DOHH2 (cell line): ENCODE measurements at regions not wholly inside any gene's neighbourhood (a gene's known extent, or its start where the extent isn't known, plus 50 kb on each side); places are given as distances from the start of the nearest gene placed in this dataset.

Experiments used
- H3F3A ChIP-seq: fragments of 200-600 bp; sonication (generic), shearing (Covaris generic); 2 replicates; pipeline ENCODE4 v1.6.0; 2016; ENCODE audit warnings: antibody characterized with exemption, mild to moderate bottlenecking; ENCODE audit not compliant: control insufficient read depth, insufficient read depth
- H3K27ac ChIP-seq: fragments of 200-600 bp; sonication (generic); 2 replicates; pipeline ENCODE4 v1.5.1; 2014; ENCODE audit warnings: low read depth, mild to moderate bottlenecking, low read length, moderate library complexity
- H3K27me3 ChIP-seq: fragments of 200-600 bp; sonication (generic); 2 replicates; pipeline ENCODE4 v1.6.1; 2014; ENCODE audit warnings: mild to moderate bottlenecking, low read length, mixed read lengths; ENCODE audit not compliant: control insufficient read depth
- H3K36me3 ChIP-seq: fragments of 200-600 bp; sonication (generic); 2 replicates; pipeline ENCODE4 v1.6.1; 2014; ENCODE audit warnings: mild to moderate bottlenecking, low read length, moderate library complexity, mixed read lengths; ENCODE audit not compliant: control insufficient read depth
- H3K4me1 ChIP-seq: fragments of 200-600 bp; sonication (generic); 2 replicates; pipeline ENCODE4 v1.6.1; 2014; ENCODE audit warnings: mild to moderate bottlenecking, low read length, mixed read lengths; ENCODE audit not compliant: control insufficient read depth
- H3K4me2 ChIP-seq: fragments of 200-600 bp; sonication (generic); 2 replicates; pipeline ENCODE4 v1.6.0; 2014; ENCODE audit warnings: mild to moderate bottlenecking, low read length, moderate library complexity
- H3K4me3 ChIP-seq: fragments of 200-600 bp; sonication (generic); 2 replicates; pipeline ENCODE4 v1.5.1; 2014; ENCODE audit warnings: mild to moderate bottlenecking, low read length, mixed read lengths
- H3K79me2 ChIP-seq: fragments of 200-600 bp; sonication (generic); 2 replicates; pipeline ENCODE4 v1.6.1; 2014; ENCODE audit warnings: mild to moderate bottlenecking, low read length, mixed read lengths; ENCODE audit not compliant: control insufficient read depth
- H3K9me2 ChIP-seq: fragments of 200-600 bp; sonication (generic); replicated peaks from 2 replicates; pipeline ENCODE4 v1.6.1; 2014; ENCODE audit warnings: mild to moderate bottlenecking, low read length, mixed read lengths; ENCODE audit not compliant: control insufficient read depth
- H3K9me3 ChIP-seq: fragments of 200-600 bp; sonication (generic); 2 replicates; pipeline ENCODE4 v1.6.1; 2014; ENCODE audit warnings: antibody characterized with exemption, low read length, mixed read lengths; ENCODE audit not compliant: control insufficient read depth, insufficient read depth
- H4K20me1 ChIP-seq: fragments of 200-600 bp; sonication (generic); 2 replicates; pipeline ENCODE4 v1.6.0; 2014; ENCODE audit warnings: low read depth, mild to moderate bottlenecking, antibody characterized with exemption, low read length, moderate library complexity; ENCODE audit not compliant: control insufficient read depth, insufficient read depth
- CTCF ChIP-seq: fragments of 200-600 bp; sonication (generic); IDR thresholded peaks from one replicate; pipeline ENCODE4 v1.5.1; 2014; ENCODE audit warnings: antibody characterized with exemption, mild to moderate bottlenecking, low read depth, low read length; ENCODE audit not compliant: poor library complexity, severe bottlenecking
- EZH2phosphoT487 ChIP-seq: fragments of 200-600 bp; sonication (generic); IDR thresholded peaks from 2 replicates; pipeline ENCODE4 v1.6.1; 2017; ENCODE audit warnings: borderline replicate concordance, mild to moderate bottlenecking, antibody characterized with exemption, low read length, moderate library complexity, mixed read lengths

GRCh38 chr13:73696271-73696670 lies 437.9 kb downstream of the KLF12 start:
- no peak for TF ChIP-seq EZH2phosphoT487
- TF ChIP-seq CTCF: no peak
- H3K27me3 ChIP-seq: no peaks in the 10 kb centered on the region

GRCh38 chr13:73695325-73695724 lies 438.9 kb downstream of the KLF12 start:
- H3K4me2 ChIP-seq: no peak overlapping the region
- no peaks in the 10 kb centered on the region for H3F3A ChIP-seq
- H4K20me1 ChIP-seq: no peaks in the 10 kb centered on the region
- H3K27me3 ChIP-seq: no peaks in the 10 kb centered on the region
- no peaks in the 10 kb centered on the region for H3K4me1 ChIP-seq
- H3K27ac ChIP-seq: no peak overlapping the region
- H3K79me2 ChIP-seq: no peaks in the 10 kb centered on the region
- no peaks in the 10 kb centered on the region for H3K9me3 ChIP-seq
- no peak overlapping the region for H3K4me3 ChIP-seq
- H3K36me3 ChIP-seq: peaks cover 10% of the 10 kb centered on the region
- TF ChIP-seq CTCF: no peak
- no peak for TF ChIP-seq EZH2phosphoT487
- no peaks in the 10 kb centered on the region for H3K9me2 ChIP-seq

More at GRCh38 chr13:73696271-73696670, 437.9 kb downstream of the KLF12 start:
- Histone ChIP-seq H3K9me3 (no peaks in the 10 kb centered on the region), H3K27ac (no peak overlapping the region), H3F3A (no peaks in the 10 kb centered on the region), H3K4me2 (no peak overlapping the region), H3K4me1 (no peaks in the 10 kb centered on the region), H3K9me2 (no peaks in the 10 kb centered on the region), H3K36me3 (peaks cover 10% of the 10 kb centered on the region), H4K20me1 (no peaks in the 10 kb centered on the region), H3K79me2 (no peaks in the 10 kb centered on the region), H3K4me3 (no peak overlapping the region)

GRCh38 chr13:73693215-73693614 lies 441.0 kb downstream of the KLF12 start:
- H3K9me3 ChIP-seq: no peaks in the 10 kb centered on the region
- H3K36me3 ChIP-seq: peaks cover 10% of the 10 kb centered on the region
- H3K4me3 ChIP-seq: no peak overlapping the region
- H3K79me2 ChIP-seq: no peaks in the 10 kb centered on the region
- no peaks in the 10 kb centered on the region for H3K4me1 ChIP-seq
- H3K27me3 ChIP-seq: no peaks in the 10 kb centered on the region
- H4K20me1 ChIP-seq: no peaks in the 10 kb centered on the region
- H3F3A ChIP-seq: no peaks in the 10 kb centered on the region
- TF ChIP-seq EZH2phosphoT487: no peak
- TF ChIP-seq CTCF: no peak
- H3K9me2 ChIP-seq: no peaks in the 10 kb centered on the region
- no peak overlapping the region for H3K4me2 ChIP-seq
- H3K27ac ChIP-seq: no peak overlapping the region

GRCh38 chr13:73691891-73692290 lies 442.3 kb downstream of the KLF12 start:
- Histone ChIP-seq H3F3A (no peaks in the 10 kb centered on the region), H3K9me3 (no peaks in the 10 kb centered on the region), H3K9me2 (no peaks in the 10 kb centered on the region), H3K27me3 (no peaks in the 10 kb centered on the region), H3K4me1 (no peaks in the 10 kb centered on the region), H3K36me3 (peaks cover 10% of the 10 kb centered on the region), H3K4me3 (no peak overlapping the region), H3K27ac (no peak overlapping the region), H3K79me2 (no peaks in the 10 kb centered on the region), H4K20me1 (no peaks in the 10 kb centered on the region), H3K4me2 (no peak overlapping the region)
- no peak for TF ChIP-seq CTCF
- no peak for TF ChIP-seq EZH2phosphoT487
